ENCODE measurements at regions not wholly inside any gene's neighbourhood (a gene's known extent, or its start where the extent isn't known, plus 50 kb on each side); places are given as distances from the start of the nearest gene placed in this dataset.

- H4K20me1 ChIP-seq (ENCODE audit: low read length), result no peaks in the 10 kb centered on the region
- H3K9me2 ChIP-seq (replicated peaks; ENCODE audit: low read length), result no peaks in the 10 kb centered on the region
- H3K9me3 ChIP-seq (ENCODE audit: low read length), result no peaks in the 10 kb centered on the region
- no TSS peak for BruUV-seq (replicated peaks)
- H3K4me3 ChIP-seq (ENCODE audit: low read length), result no peak overlapping the region
- H3K27ac ChIP-seq (ENCODE audit: low read length), result no peak overlapping the region
- TF ChIP-seq EZH2phosphoT487 (IDR thresholded peaks at IDR 0.05; ENCODE audit: borderline replicate concordance, low read length) (no peak), CTCF (conservative IDR thresholded peaks at IDR 0.05; ENCODE audit: low read depth, low read length) (no peak), EZH2 (IDR thresholded peaks at IDR 0.05; ENCODE audit: low read length, unreplicated experiment) (no peak)
- ChIA-PET CTCF (no interaction called here), POLR2A (ENCODE audit: unreplicated experiment) (no interaction called here)
- ATAC-seq (no peak), DNase-seq (no peak)
- no peak overlapping the region for H3K4me2 ChIP-seq (ENCODE audit: low read length)
- no peaks in the 10 kb centered on the region for H3K36me3 ChIP-seq (ENCODE audit: low read depth, low read length)
- H3K9ac ChIP-seq (ENCODE audit: low read length), result no peak overlapping the region
- no peaks in the 10 kb centered on the region for H3K79me2 ChIP-seq (ENCODE audit: low read length)
- no peaks in the 10 kb centered on the region for H3K27me3 ChIP-seq (ENCODE audit: low read length)
- no peak overlapping the region for H2AFZ ChIP-seq (ENCODE audit: low read length)
- intact Hi-C loops (cut with micrococcal nuclease), result no loop called here
- H3F3A ChIP-seq (ENCODE audit: low read length, unreplicated experiment), result no peaks in the 10 kb centered on the region
- H3K4me1 ChIP-seq (ENCODE audit: insufficient read depth, low read length), result no peaks in the 10 kb centered on the region
Observed at GRCh38 chr13:90708128-90708527, 639.4 kb upstream of the MIR17HG start.

- Histone ChIP-seq H4K20me1 (ENCODE audit: low read length) (no peaks in the 10 kb centered on the region), H3K79me2 (ENCODE audit: low read length) (no peaks in the 10 kb centered on the region), H3F3A (ENCODE audit: low read length, unreplicated experiment) (no peaks in the 10 kb centered on the region), H3K4me3 (ENCODE audit: low read length) (no peak overlapping the region), H3K9me3 (ENCODE audit: low read length) (no peaks in the 10 kb centered on the region), H3K27ac (ENCODE audit: low read length) (no peak overlapping the region), H3K4me1 (ENCODE audit: insufficient read depth, low read length) (no peaks in the 10 kb centered on the region), H3K27me3 (ENCODE audit: low read length) (no peaks in the 10 kb centered on the region), H3K9ac (ENCODE audit: low read length) (no peak overlapping the region), H3K36me3 (ENCODE audit: low read depth, low read length) (no peaks in the 10 kb centered on the region), H2AFZ (ENCODE audit: low read length) (no peak overlapping the region), H3K9me2 (replicated peaks; ENCODE audit: low read length) (no peaks in the 10 kb centered on the region), H3K4me2 (ENCODE audit: low read length) (no peak overlapping the region)
- intact Hi-C loops (cut with micrococcal nuclease), result no loop called here
- BruUV-seq (replicated peaks), result no TSS peak
- DNase-seq (no peak), ATAC-seq (no peak)
- POLR2A ChIA-PET (ENCODE audit: unreplicated experiment), result no interaction called here
- TF ChIP-seq EZH2 (IDR thresholded peaks at IDR 0.05; ENCODE audit: low read length, unreplicated experiment), result no peak
- no peak for TF ChIP-seq EZH2phosphoT487 (IDR thresholded peaks at IDR 0.05; ENCODE audit: borderline replicate concordance, low read length)
- no peak for TF ChIP-seq CTCF (conservative IDR thresholded peaks at IDR 0.05; ENCODE audit: low read depth, low read length)
- CTCF ChIA-PET, result no interaction called here
Observed at GRCh38 chr13:90709319-90709718, 638.2 kb upstream of the MIR17HG start.

- Histone ChIP-seq H3K4me3 (ENCODE audit: low read length) (no peak overlapping the region), H3K4me2 (ENCODE audit: low read length) (no peak overlapping the region), H2AFZ (ENCODE audit: low read length) (no peak overlapping the region), H3K9me3 (ENCODE audit: low read length) (no peaks in the 10 kb centered on the region), H3F3A (ENCODE audit: low read length, unreplicated experiment) (no peaks in the 10 kb centered on the region), H3K27ac (ENCODE audit: low read length) (no peak overlapping the region), H3K27me3 (ENCODE audit: low read length) (no peaks in the 10 kb centered on the region), H3K36me3 (ENCODE audit: low read depth, low read length) (no peaks in the 10 kb centered on the region), H3K9ac (ENCODE audit: low read length) (no peak overlapping the region), H3K9me2 (replicated peaks; ENCODE audit: low read length) (no peaks in the 10 kb centered on the region), H3K79me2 (ENCODE audit: low read length) (no peaks in the 10 kb centered on the region), H4K20me1 (ENCODE audit: low read length) (no peaks in the 10 kb centered on the region), H3K4me1 (ENCODE audit: insufficient read depth, low read length) (no peaks in the 10 kb centered on the region)
- ChIA-PET CTCF (no interaction called here), POLR2A (ENCODE audit: unreplicated experiment) (no interaction called here)
- ATAC-seq, result no peak
- intact Hi-C loops (cut with micrococcal nuclease), result no loop called here
- no peak for DNase-seq
- TF ChIP-seq EZH2 (IDR thresholded peaks at IDR 0.05; ENCODE audit: low read length, unreplicated experiment) (no peak), CTCF (conservative IDR thresholded peaks at IDR 0.05; ENCODE audit: low read depth, low read length) (no peak)
- no TSS peak for BruUV-seq (replicated peaks)
Observed at GRCh38 chr13:90710164-90710759, 637.2 kb upstream of the MIR17HG start.
